ENCODE measurements at regions not wholly inside any gene's neighbourhood (a gene's known extent, or its start where the extent isn't known, plus 50 kb on each side); places are given as distances from the start of the nearest gene placed in this dataset.

- H3K27me3 ChIP-seq (ENCODE audit: control insufficient read depth in 3 of 3, insufficient read depth in 3 of 3, low read length in 3 of 3), result no peaks in the 10 kb centered on the region
- H3K36me3 ChIP-seq (ENCODE audit: control insufficient read depth in 3 of 3, insufficient read depth in 3 of 3, low read length in 3 of 3), result no peaks in the 10 kb centered on the region
- H3K4me3 ChIP-seq (ENCODE audit: low read length in 3 of 3), result no peak overlapping the region
- no peak overlapping the region for H3K27ac ChIP-seq (ENCODE audit: low read depth, low read length)
- H3K4me1 ChIP-seq (ENCODE audit: control insufficient read depth in 3 of 3, insufficient read depth in 3 of 3, low read length in 3 of 3), result peaks cover 0 to 2% (median 0%) of the 10 kb centered on the region in 3 donors
- no peak overlapping the region for H3K9ac ChIP-seq (ENCODE audit: low read depth in 1 of 3, low read length in 3 of 3)
- no peaks in the 10 kb centered on the region for H3K9me3 ChIP-seq (ENCODE audit: control insufficient read depth in 3 of 3, low read length in 3 of 3)
Measured at GRCh38 chr1:83813576-83813975, 185.4 kb downstream of the TTLL7 start.

GRCh38 chr1:83810144-83810543 is 188.8 kb downstream of the TTLL7 start:
- H3K36me3 ChIP-seq (ENCODE audit: control insufficient read depth in 3 of 3, insufficient read depth in 3 of 3, low read length in 3 of 3), result no peaks in the 10 kb centered on the region
- no peaks in the 10 kb centered on the region for H3K27me3 ChIP-seq (ENCODE audit: control insufficient read depth in 3 of 3, insufficient read depth in 3 of 3, low read length in 3 of 3)
- no peaks in the 10 kb centered on the region for H3K9me3 ChIP-seq (ENCODE audit: control insufficient read depth in 3 of 3, low read length in 3 of 3)
- no peak overlapping the region for H3K27ac ChIP-seq (ENCODE audit: low read depth, low read length)
- no peaks in the 10 kb centered on the region for H3K4me1 ChIP-seq (ENCODE audit: control insufficient read depth in 3 of 3, insufficient read depth in 3 of 3, low read length in 3 of 3)
- no peak overlapping the region for H3K9ac ChIP-seq (ENCODE audit: low read depth in 1 of 3, low read length in 3 of 3)
- no peak overlapping the region for H3K4me3 ChIP-seq (ENCODE audit: low read length in 3 of 3)

DNA sequence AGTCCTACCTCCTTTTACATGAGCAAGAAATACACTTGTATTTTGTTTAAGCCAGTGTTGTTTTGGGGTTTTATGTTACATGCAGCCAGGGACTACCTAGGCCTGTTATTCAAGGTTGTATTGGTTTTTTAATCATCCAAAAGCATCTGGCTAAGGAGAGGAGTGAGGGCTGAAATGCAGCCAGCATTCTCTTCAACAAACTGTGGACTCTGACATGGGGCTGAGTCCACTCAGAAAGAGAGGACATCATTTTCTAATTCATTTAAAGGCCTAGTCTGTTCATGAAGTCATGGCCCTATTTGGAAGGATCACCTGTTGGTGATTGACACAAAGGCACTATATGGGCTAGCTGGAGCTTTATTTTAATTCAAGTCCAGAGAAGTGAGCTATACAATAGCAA is 190.4 kb downstream of the TTLL7 start:
- Histone ChIP-seq H3K4me3 (ENCODE audit: low read length in 3 of 3) (no peak overlapping the region), H3K36me3 (ENCODE audit: control insufficient read depth in 3 of 3, insufficient read depth in 3 of 3, low read length in 3 of 3) (no peaks in the 10 kb centered on the region), H3K9ac (ENCODE audit: low read depth in 1 of 3, low read length in 3 of 3) (no peak overlapping the region)

GRCh38 chr1:83807821-83808220 is 191.1 kb downstream of the TTLL7 start:
- no peaks in the 10 kb centered on the region for H3K27me3 ChIP-seq (ENCODE audit: control insufficient read depth in 3 of 3, insufficient read depth in 3 of 3, low read length in 3 of 3)
- H3K4me3 ChIP-seq (ENCODE audit: low read length in 3 of 3), result no peak overlapping the region
- no peak overlapping the region for H3K9ac ChIP-seq (ENCODE audit: low read depth in 1 of 3, low read length in 3 of 3)
- H3K27ac ChIP-seq (ENCODE audit: low read depth, low read length), result no peak overlapping the region
- H3K36me3 ChIP-seq (ENCODE audit: control insufficient read depth in 3 of 3, insufficient read depth in 3 of 3, low read length in 3 of 3), result no peaks in the 10 kb centered on the region
- H3K4me1 ChIP-seq (ENCODE audit: control insufficient read depth in 3 of 3, insufficient read depth in 3 of 3, low read length in 3 of 3), result no peaks in the 10 kb centered on the region
- peaks cover 0 to 2% (median 0%) of the 10 kb centered on the region in 3 donors for H3K9me3 ChIP-seq (ENCODE audit: control insufficient read depth in 3 of 3, low read length in 3 of 3)

More for the DNA sequence above, 190.4 kb downstream of the TTLL7 start:
- no peaks in the 10 kb centered on the region for H3K27me3 ChIP-seq (ENCODE audit: control insufficient read depth in 3 of 3, insufficient read depth in 3 of 3, low read length in 3 of 3)
- peaks cover 0 to 2% (median 0%) of the 10 kb centered on the region in 3 donors for H3K9me3 ChIP-seq (ENCODE audit: control insufficient read depth in 3 of 3, low read length in 3 of 3)
- H3K27ac ChIP-seq (ENCODE audit: low read depth, low read length), result no peak overlapping the region
- no peaks in the 10 kb centered on the region for H3K4me1 ChIP-seq (ENCODE audit: control insufficient read depth in 3 of 3, insufficient read depth in 3 of 3, low read length in 3 of 3)

DNA sequence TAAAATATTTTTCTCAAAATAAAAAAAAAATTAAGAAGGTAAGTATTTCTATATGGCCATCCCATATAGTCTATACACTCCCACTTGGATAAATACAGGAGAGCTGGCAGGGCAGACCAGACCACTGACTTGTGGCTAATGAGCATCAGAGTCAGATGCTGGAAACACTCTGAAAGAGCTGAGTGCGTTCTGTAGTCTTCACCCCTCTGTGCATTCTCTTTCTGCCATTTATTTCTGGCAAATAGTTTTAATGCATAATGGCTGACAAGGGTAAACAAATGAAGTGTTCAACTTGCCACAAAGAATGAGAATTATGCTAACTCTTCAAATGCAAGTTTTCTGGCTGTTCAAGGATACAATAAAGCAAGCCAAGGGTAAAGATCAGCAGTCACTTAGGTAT is 191.7 kb downstream of the TTLL7 start:
- Histone ChIP-seq H3K4me3 (ENCODE audit: low read length in 3 of 3) (no peak overlapping the region), H3K27ac (ENCODE audit: low read depth, low read length) (no peak overlapping the region), H3K9me3 (ENCODE audit: control insufficient read depth in 3 of 3, low read length in 3 of 3) (peaks cover 0 to 2% (median 0%) of the 10 kb centered on the region in 3 donors), H3K4me1 (ENCODE audit: control insufficient read depth in 3 of 3, insufficient read depth in 3 of 3, low read length in 3 of 3) (no peaks in the 10 kb centered on the region), H3K9ac (ENCODE audit: low read depth in 1 of 3, low read length in 3 of 3) (no peak overlapping the region), H3K27me3 (ENCODE audit: control insufficient read depth in 3 of 3, insufficient read depth in 3 of 3, low read length in 3 of 3) (no peaks in the 10 kb centered on the region), H3K36me3 (ENCODE audit: control insufficient read depth in 3 of 3, insufficient read depth in 3 of 3, low read length in 3 of 3) (no peaks in the 10 kb centered on the region)

DNA sequence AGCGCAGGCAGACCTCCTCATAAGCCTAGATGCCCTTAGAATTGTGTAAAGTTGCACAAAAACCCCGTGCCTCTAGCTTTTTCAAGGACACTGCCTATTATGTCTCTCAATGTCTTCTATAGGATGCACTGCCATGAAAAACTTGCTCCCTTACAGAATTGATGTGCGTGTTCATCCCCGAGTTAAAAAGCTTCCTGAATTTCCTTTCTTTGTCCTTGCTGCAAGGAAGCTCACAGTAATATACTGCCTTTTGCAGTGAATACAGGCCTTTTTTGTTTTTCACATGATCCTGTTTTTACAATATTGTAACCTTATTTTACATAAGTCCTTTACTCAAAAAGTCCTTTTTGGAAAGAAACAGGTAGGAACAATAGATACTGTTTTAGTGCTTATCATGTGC is 193.0 kb downstream of the TTLL7 start:
- Histone ChIP-seq H3K27me3 (ENCODE audit: control insufficient read depth in 3 of 3, insufficient read depth in 3 of 3, low read length in 3 of 3) (no peaks in the 10 kb centered on the region), H3K9me3 (ENCODE audit: control insufficient read depth in 3 of 3, low read length in 3 of 3) (peaks cover 0 to 2% (median 0%) of the 10 kb centered on the region in 3 donors), H3K27ac (ENCODE audit: low read depth, low read length) (no peak overlapping the region), H3K36me3 (ENCODE audit: control insufficient read depth in 3 of 3, insufficient read depth in 3 of 3, low read length in 3 of 3) (no peaks in the 10 kb centered on the region), H3K4me3 (ENCODE audit: low read length in 3 of 3) (no peak overlapping the region), H3K4me1 (ENCODE audit: control insufficient read depth in 3 of 3, insufficient read depth in 3 of 3, low read length in 3 of 3) (no peaks in the 10 kb centered on the region), H3K9ac (ENCODE audit: low read depth in 1 of 3, low read length in 3 of 3) (no peak overlapping the region)

- no peak overlapping the region for H3K9ac ChIP-seq (ENCODE audit: low read depth in 1 of 3, low read length in 3 of 3)
- peaks cover 0 to 2% (median 0%) of the 10 kb centered on the region in 3 donors for H3K9me3 ChIP-seq (ENCODE audit: control insufficient read depth in 3 of 3, low read length in 3 of 3)
- H3K27ac ChIP-seq (ENCODE audit: low read depth, low read length), result no peak overlapping the region
- no peaks in the 10 kb centered on the region for H3K36me3 ChIP-seq (ENCODE audit: control insufficient read depth in 3 of 3, insufficient read depth in 3 of 3, low read length in 3 of 3)
- H3K4me3 ChIP-seq (ENCODE audit: low read length in 3 of 3), result no peak overlapping the region
- no peaks in the 10 kb centered on the region for H3K27me3 ChIP-seq (ENCODE audit: control insufficient read depth in 3 of 3, insufficient read depth in 3 of 3, low read length in 3 of 3)
- peaks cover 0 to 2% (median 0%) of the 10 kb centered on the region in 3 donors for H3K4me1 ChIP-seq (ENCODE audit: control insufficient read depth in 3 of 3, insufficient read depth in 3 of 3, low read length in 3 of 3)
Measured at GRCh38 chr1:83802460-83803152, 196.3 kb downstream of the TTLL7 start.

GRCh38 chr1:83802023-83802422 is 196.9 kb downstream of the TTLL7 start:
- H3K9me3 ChIP-seq (ENCODE audit: control insufficient read depth in 3 of 3, low read length in 3 of 3), result peaks cover 0 to 2% (median 0%) of the 10 kb centered on the region in 3 donors
- H3K4me1 ChIP-seq (ENCODE audit: control insufficient read depth in 3 of 3, insufficient read depth in 3 of 3, low read length in 3 of 3), result peaks cover 0 to 2% (median 0%) of the 10 kb centered on the region in 3 donors
- H3K27ac ChIP-seq (ENCODE audit: low read depth, low read length), result no peak overlapping the region
- no peaks in the 10 kb centered on the region for H3K27me3 ChIP-seq (ENCODE audit: control insufficient read depth in 3 of 3, insufficient read depth in 3 of 3, low read length in 3 of 3)
- H3K9ac ChIP-seq (ENCODE audit: low read depth in 1 of 3, low read length in 3 of 3), result no peak overlapping the region
- H3K36me3 ChIP-seq (ENCODE audit: control insufficient read depth in 3 of 3, insufficient read depth in 3 of 3, low read length in 3 of 3), result no peaks in the 10 kb centered on the region
- H3K4me3 ChIP-seq (ENCODE audit: low read length in 3 of 3), result no peak overlapping the region

GRCh38 chr1:83800066-83800465 is 198.9 kb downstream of the TTLL7 start:
- peaks cover 0 to 2% (median 0%) of the 10 kb centered on the region in 3 donors for H3K9me3 ChIP-seq (ENCODE audit: control insufficient read depth in 3 of 3, low read length in 3 of 3)
- H3K4me3 ChIP-seq (ENCODE audit: low read length in 3 of 3), result no peak overlapping the region
- no peaks in the 10 kb centered on the region for H3K27me3 ChIP-seq (ENCODE audit: control insufficient read depth in 3 of 3, insufficient read depth in 3 of 3, low read length in 3 of 3)
- peaks cover 0 to 2% (median 0%) of the 10 kb centered on the region in 3 donors for H3K4me1 ChIP-seq (ENCODE audit: control insufficient read depth in 3 of 3, insufficient read depth in 3 of 3, low read length in 3 of 3)
- no peak overlapping the region for H3K9ac ChIP-seq (ENCODE audit: low read depth in 1 of 3, low read length in 3 of 3)
- H3K27ac ChIP-seq (ENCODE audit: low read depth, low read length), result no peak overlapping the region
- no peaks in the 10 kb centered on the region for H3K36me3 ChIP-seq (ENCODE audit: control insufficient read depth in 3 of 3, insufficient read depth in 3 of 3, low read length in 3 of 3)

GRCh38 chr1:83799594-83799993 is 199.3 kb downstream of the TTLL7 start:
- Histone ChIP-seq H3K4me1 (ENCODE audit: control insufficient read depth in 3 of 3, insufficient read depth in 3 of 3, low read length in 3 of 3) (peaks cover 0 to 2% (median 0%) of the 10 kb centered on the region in 3 donors), H3K9me3 (ENCODE audit: control insufficient read depth in 3 of 3, low read length in 3 of 3) (peaks cover 0 to 1% (median 0%) of the 10 kb centered on the region in 3 donors), H3K27me3 (ENCODE audit: control insufficient read depth in 3 of 3, insufficient read depth in 3 of 3, low read length in 3 of 3) (no peaks in the 10 kb centered on the region), H3K4me3 (ENCODE audit: low read length in 3 of 3) (no peak overlapping the region), H3K27ac (ENCODE audit: low read depth, low read length) (no peak overlapping the region), H3K36me3 (ENCODE audit: control insufficient read depth in 3 of 3, insufficient read depth in 3 of 3, low read length in 3 of 3) (no peaks in the 10 kb centered on the region), H3K9ac (ENCODE audit: low read depth in 1 of 3, low read length in 3 of 3) (no peak overlapping the region)

Data from skeletal muscle tissue (tissue), 3 donors.